ENCODE measurements at regions not wholly inside any gene's neighbourhood (a gene's known extent, or its start where the extent isn't known, plus 50 kb on each side); places are given as distances from the start of the nearest gene placed in this dataset.

GRCh38 chr21:16241016-16241415 is 511.2 kb downstream of the USP25 start:
- no peak for DNase-seq

- DNase-seq, result no peak
These were observed 511.7 kb downstream of the USP25 start for GRCh38 chr21:16241479-16241963.

- no peak for DNase-seq
These were observed 513.6 kb downstream of the USP25 start for GRCh38 chr21:16243396-16243795.

GRCh38 chr21:16248705-16249104 is 518.9 kb downstream of the USP25 start:
- DNase-seq, result no peak

- DNase-seq, result no peak
These were observed 520.5 kb downstream of the USP25 start for GRCh38 chr21:16250273-16250672.

- DNase-seq, result no peak
These were observed 529.2 kb downstream of the USP25 start for GRCh38 chr21:16258844-16259611.

- DNase-seq, result no peak
These were observed 532.3 kb downstream of the USP25 start for GRCh38 chr21:16262091-16262490.

- no peak for DNase-seq
These were observed 534.5 kb downstream of the USP25 start for GRCh38 chr21:16264319-16264718.

GRCh38 chr21:16269476-16269875 is 539.7 kb downstream of the USP25 start:
- no peak for DNase-seq

GRCh38 chr21:16279731-16280581 is 550.2 kb downstream of the USP25 start:
- no peak for DNase-seq

- no peak for DNase-seq
These were observed 550.9 kb downstream of the USP25 start for GRCh38 chr21:16280686-16281091.

- DNase-seq, result no peak
These were observed 553.7 kb downstream of the USP25 start for GRCh38 chr21:16283516-16283915.

GRCh38 chr21:16285605-16286126 is 555.9 kb downstream of the USP25 start:
- DNase-seq, result no peak

- no peak for DNase-seq
These were observed 557.3 kb downstream of the USP25 start for GRCh38 chr21:16287046-16287445.

GRCh38 chr21:16291296-16291695 is 561.5 kb downstream of the USP25 start:
- DNase-seq, result no peak

GRCh38 chr21:16294128-16294527 is 564.3 kb downstream of the USP25 start:
- DNase-seq, result no peak

GRCh38 chr21:16302851-16303282 is 573.1 kb downstream of the USP25 start:
- no peak for DNase-seq

GRCh38 chr21:16304174-16305095 is 574.7 kb downstream of the USP25 start:
- no peak for DNase-seq

GRCh38 chr21:16305686-16306085 is 575.9 kb downstream of the USP25 start:
- no peak for DNase-seq

GRCh38 chr21:16307256-16307655 is 577.5 kb downstream of the USP25 start:
- DNase-seq, result no peak

GRCh38 chr21:16308269-16308668 is 578.5 kb downstream of the USP25 start:
- no peak for DNase-seq

- DNase-seq, result no peak
These were observed 579.6 kb downstream of the USP25 start for GRCh38 chr21:16309250-16309971.
